NCI-H1105 (cell line): ENCODE measurements at regions not wholly inside any gene's neighbourhood (a gene's known extent, or its start where the extent isn't known, plus 50 kb on each side); places are given as distances from the start of the nearest gene placed in this dataset.
"Not testable (repeated sequence)": the region's sequence is repeated elsewhere in the genome, so short reads cannot be mapped to it uniquely, and the experiment has no call there.

Experiments used
- DNase-seq: peaks from one replicate; lab custom pipeline; 2025; lab: John Stamatoyannopoulos, UW

GRCh38 chr21:35162831-35163230 is 113.7 kb upstream of the RUNX1 start:
- no peak for DNase-seq

- no peak for DNase-seq
Observed at GRCh38 chr21:35159881-35160280, 110.8 kb upstream of the RUNX1 start.

- DNase-seq: not testable (repeated sequence)
Observed at GRCh38 chr21:35157374-35157773, 108.3 kb upstream of the RUNX1 start.

GRCh38 chr21:35156293-35157278 is 107.5 kb upstream of the RUNX1 start:
- no peak for DNase-seq

GRCh38 chr21:35154788-35155187 is 105.7 kb upstream of the RUNX1 start:
- DNase-seq: no peak

- no peak for DNase-seq
Observed at GRCh38 chr21:35153671-35154070, 104.6 kb upstream of the RUNX1 start.

- no peak for DNase-seq
Observed at GRCh38 chr21:35150562-35151226, 101.6 kb upstream of the RUNX1 start.

GRCh38 chr21:35149698-35150097 is 100.6 kb upstream of the RUNX1 start:
- no peak for DNase-seq

- DNase-seq: no peak
Observed at GRCh38 chr21:35147439-35147838, 98.3 kb upstream of the RUNX1 start.

GRCh38 chr21:35145626-35146233 is 96.6 kb upstream of the RUNX1 start:
- peak; percentile 17 for DNase-seq

- DNase-seq: no peak
Observed at GRCh38 chr21:35144978-35145377, 95.9 kb upstream of the RUNX1 start.

GRCh38 chr21:35142036-35142815 is 93.1 kb upstream of the RUNX1 start:
- no peak for DNase-seq

GRCh38 chr21:35139382-35139715 is 90.2 kb upstream of the RUNX1 start:
- no peak for DNase-seq

GRCh38 chr21:35138665-35139381 is 89.7 kb upstream of the RUNX1 start:
- DNase-seq: no peak

GRCh38 chr21:35136586-35137219 is 87.6 kb upstream of the RUNX1 start:
- no peak for DNase-seq

GRCh38 chr21:35136106-35136505 is 87.0 kb upstream of the RUNX1 start:
- no peak for DNase-seq

- DNase-seq: no peak
Observed at GRCh38 chr21:35135481-35135880, 86.4 kb upstream of the RUNX1 start.

- DNase-seq: no peak
Observed at GRCh38 chr21:35134309-35134708, 85.2 kb upstream of the RUNX1 start.

- no peak for DNase-seq
Observed at GRCh38 chr21:35128536-35128935, 79.4 kb upstream of the RUNX1 start.

GRCh38 chr21:35127851-35128250 is 78.7 kb upstream of the RUNX1 start:
- DNase-seq: no peak

GRCh38 chr21:35127026-35127425 is 77.9 kb upstream of the RUNX1 start:
- DNase-seq: no peak
